GM11168 (cell line): ENCODE measurements at regions not wholly inside any gene's neighbourhood (a gene's known extent, or its start where the extent isn't known, plus 50 kb on each side); places are given as distances from the start of the nearest gene placed in this dataset.
"Not testable (repeated sequence)": the region's sequence is repeated elsewhere in the genome, so short reads cannot be mapped to it uniquely, and the experiment has no call there.

Source experiments
- in situ Hi-C: fragments of 300-500 bp; cut with MboI; formaldehyde crosslinking; loops from one replicate; pipeline ENCODE4 v1.12.0; 2022; ENCODE audit warnings: low sequenced_read_pairs; ENCODE audit not compliant: unreplicated experiment

- in situ Hi-C loops, result no loop called here
Measured at GRCh38 chr1:163562355-163562754, 240.6 kb downstream of the NUF2 start.

- in situ Hi-C loops, result no loop called here
Measured at GRCh38 chr1:163565166-163565565, 243.4 kb downstream of the NUF2 start.

- in situ Hi-C loops, result no loop called here
Measured at GRCh38 chr1:163570071-163570470, 248.3 kb downstream of the NUF2 start.

GRCh38 chr1:163571950-163572349 lies 250.2 kb downstream of the NUF2 start:
- in situ Hi-C loops, result no loop called here

GRCh38 chr1:163574119-163574518 lies 252.4 kb downstream of the NUF2 start:
- in situ Hi-C loops, result no loop called here

GRCh38 chr1:163580926-163581325 lies 259.2 kb downstream of the NUF2 start:
- in situ Hi-C loops, result no loop called here

- in situ Hi-C loops, result no loop called here
Measured at GRCh38 chr1:163583661-163584181, 262.0 kb downstream of the NUF2 start.

- in situ Hi-C loops, result no loop called here
Measured at GRCh38 chr1:163585796-163586195, 264.0 kb downstream of the NUF2 start.

- in situ Hi-C loops, result no loop called here
Measured at GRCh38 chr1:163588796-163589195, 267.0 kb downstream of the NUF2 start.

GRCh38 chr1:163589735-163590134 lies 268.0 kb downstream of the NUF2 start:
- in situ Hi-C loops, result no loop called here

- in situ Hi-C loops, result not testable (repeated sequence)
Measured at GRCh38 chr1:163591131-163591530, 269.4 kb downstream of the NUF2 start.

- in situ Hi-C loops, result not testable (repeated sequence)
Measured at GRCh38 chr1:163592623-163593022, 270.9 kb downstream of the NUF2 start.

GRCh38 chr1:163596106-163596505 lies 274.4 kb downstream of the NUF2 start:
- in situ Hi-C loops, result not testable (repeated sequence)

GRCh38 chr1:163596541-163597258 lies 274.9 kb downstream of the NUF2 start:
- in situ Hi-C loops, result no loop called here

- in situ Hi-C loops, result no loop called here
Measured at GRCh38 chr1:163604321-163604720, 282.6 kb downstream of the NUF2 start.

GRCh38 chr1:163604896-163605295 lies 283.1 kb downstream of the NUF2 start:
- in situ Hi-C loops, result no loop called here

- in situ Hi-C loops, result no loop called here
Measured at GRCh38 chr1:163608979-163609378, 287.2 kb downstream of the NUF2 start.

- in situ Hi-C loops, result no loop called here
Measured at GRCh38 chr1:163609858-163610257, 288.1 kb downstream of the NUF2 start.

GRCh38 chr1:163610486-163610885 lies 288.7 kb downstream of the NUF2 start:
- in situ Hi-C loops, result no loop called here

GRCh38 chr1:163614361-163614760 lies 292.6 kb downstream of the NUF2 start:
- in situ Hi-C loops, result no loop called here

- in situ Hi-C loops, result no loop called here
Measured at GRCh38 chr1:163628034-163628773, 306.4 kb downstream of the NUF2 start.

- in situ Hi-C loops, result no loop called here
Measured at GRCh38 chr1:163632269-163632668, 310.5 kb downstream of the NUF2 start.
